Testis (tissue), 2 donors: ENCODE measurements at regions not wholly inside any gene's neighbourhood (a gene's known extent, or its start where the extent isn't known, plus 50 kb on each side); places are given as distances from the start of the nearest gene placed in this dataset.

Experiments used
- CTCF ChIP-seq, 3 experiments: fragments of 450-650 bp in 2 of 3; fragments of 200-600 bp in 1 of 3; sonication (generic) in 1 of 3; IDR thresholded peaks; one replicate each; pipeline ENCODE4 v1.5.1; 2016 to 2019; ENCODE audit warnings: antibody characterized with exemption in 3 of 3, mild to moderate bottlenecking in 2 of 3, moderate library complexity in 1 of 3
- POLR2A ChIP-seq: fragments of 450-650 bp; IDR thresholded peaks from one replicate; pipeline ENCODE4 v1.6.1; 2017; ENCODE audit warnings: antibody characterized with exemption, mild to moderate bottlenecking, moderate library complexity

DNA sequence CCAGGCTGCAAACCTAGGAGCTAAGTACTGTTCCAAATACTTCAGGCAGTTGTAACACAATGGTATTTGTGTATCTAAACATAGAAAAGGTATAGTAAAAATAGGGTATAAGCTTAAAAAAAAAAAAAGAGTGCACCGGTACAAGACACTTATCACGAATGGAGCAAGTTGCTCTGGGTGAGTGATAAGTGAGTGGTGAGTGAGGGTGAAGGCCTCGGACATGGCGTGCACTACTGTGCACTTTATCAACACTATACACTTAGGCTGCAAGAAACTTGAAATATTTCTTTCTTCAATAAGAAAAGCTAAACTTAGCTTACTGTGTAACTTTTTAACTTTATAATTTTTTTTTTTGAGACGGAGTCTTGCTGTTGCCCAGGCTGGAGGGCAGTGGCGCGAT, 159.5 kb upstream of the PDE10A start:
- TF ChIP-seq CTCF (IDR thresholded peaks at IDR 0.05), result no peak
- TF ChIP-seq POLR2A, result no peak
